IPS-20b (cell line): ENCODE measurements at regions not wholly inside any gene's neighbourhood (a gene's known extent, or its start where the extent isn't known, plus 50 kb on each side); places are given as distances from the start of the nearest gene placed in this dataset.
"Not testable (repeated sequence)": the region's sequence is repeated elsewhere in the genome, so short reads cannot be mapped to it uniquely, and the experiment has no call there.

Source experiments
- H3K27ac ChIP-seq: one replicate; pipeline ENCODE4 v1.5.1; 2013; ENCODE audit warnings: low read length
- H3K27me3 ChIP-seq: 2 replicates; pipeline ENCODE4 v1.6.1; 2013; ENCODE audit warnings: mild to moderate bottlenecking, low read length, inconsistent platforms; ENCODE audit not compliant: insufficient read depth
- H3K36me3 ChIP-seq: 2 replicates; pipeline ENCODE4 v1.6.1; 2013; ENCODE audit warnings: low read depth, mild to moderate bottlenecking, inconsistent platforms, low read length, moderate library complexity; ENCODE audit not compliant: insufficient read depth
- H3K4me1 ChIP-seq: 2 replicates; pipeline ENCODE4 v1.6.1; 2013; ENCODE audit warnings: mild to moderate bottlenecking, control low read depth, inconsistent platforms, low read length, moderate library complexity; ENCODE audit not compliant: insufficient read depth
- H3K4me3 ChIP-seq: 2 replicates; pipeline ENCODE4 v1.5.1; 2013; ENCODE audit warnings: mild to moderate bottlenecking, low read length, inconsistent platforms
- H3K9ac ChIP-seq: 2 replicates; pipeline ENCODE4 v1.6.1; 2013; ENCODE audit warnings: low read depth, mild to moderate bottlenecking, inconsistent platforms, low read length, moderate library complexity
- H3K9me3 ChIP-seq: 2 replicates; pipeline ENCODE4 v1.6.1; 2013; ENCODE audit warnings: mild to moderate bottlenecking, low read depth, low read length, inconsistent platforms; ENCODE audit not compliant: insufficient read depth

- no peak overlapping the region for H3K27ac ChIP-seq
- H3K27me3 ChIP-seq: no peaks in the 10 kb centered on the region
- H3K4me3 ChIP-seq: no peak overlapping the region
- peaks cover 12% of the 10 kb centered on the region; the same call in 1 of the 2 replicates for H3K9me3 ChIP-seq
- H3K4me1 ChIP-seq: no peaks in the 10 kb centered on the region
- no peak overlapping the region for H3K9ac ChIP-seq
- no peaks in the 10 kb centered on the region for H3K36me3 ChIP-seq
Observed at GRCh38 chrY:11069271-11069670, 1541.6 kb downstream of the TSPY10 start.

GRCh38 chrY:11070250-11071113 lies 1542.8 kb downstream of the TSPY10 start:
- H3K4me1 ChIP-seq: no peaks in the 10 kb centered on the region
- no peak overlapping the region for H3K4me3 ChIP-seq
- no peaks in the 10 kb centered on the region for H3K27me3 ChIP-seq
- H3K9me3 ChIP-seq: peaks cover 4% of the 10 kb centered on the region; the same call in 1 of the 2 replicates
- no peaks in the 10 kb centered on the region for H3K36me3 ChIP-seq
- no peak overlapping the region for H3K9ac ChIP-seq
- no peak overlapping the region for H3K27ac ChIP-seq

- H3K36me3 ChIP-seq, H3K9ac ChIP-seq, H3K27me3 ChIP-seq, H3K4me1 ChIP-seq, H3K27ac ChIP-seq, H3K4me3 ChIP-seq: not testable (repeated sequence)
- H3K9me3 ChIP-seq: peaks cover 10% of the 10 kb centered on the region; the same call in 1 of the 2 replicates
Observed at GRCh38 chrY:11085801-11086200, 1558.1 kb downstream of the TSPY10 start.

- not testable (repeated sequence) for H3K9ac ChIP-seq, H3K36me3 ChIP-seq, H3K4me1 ChIP-seq, H3K27ac ChIP-seq, H3K27me3 ChIP-seq, H3K4me3 ChIP-seq, H3K9me3 ChIP-seq
Observed at GRCh38 chrY:11097498-11097897, 1569.8 kb downstream of the TSPY10 start.

- not testable (repeated sequence) for H3K36me3 ChIP-seq, H3K4me1 ChIP-seq, H3K9ac ChIP-seq, H3K27ac ChIP-seq, H3K4me3 ChIP-seq, H3K9me3 ChIP-seq, H3K27me3 ChIP-seq
Observed at GRCh38 chrY:11098419-11098818, 1570.7 kb downstream of the TSPY10 start.

GRCh38 chrY:11099004-11099403 lies 1571.3 kb downstream of the TSPY10 start:
- Histone ChIP-seq H3K27me3 (no peaks in the 10 kb centered on the region), H3K4me3 (no peak overlapping the region), H3K36me3 (no peaks in the 10 kb centered on the region), H3K9me3 (peaks cover 8% of the 10 kb centered on the region), H3K4me1 (no peaks in the 10 kb centered on the region), H3K9ac (no peak overlapping the region), H3K27ac (no peak overlapping the region)

- H3K36me3 ChIP-seq, H3K9ac ChIP-seq, H3K9me3 ChIP-seq, H3K27me3 ChIP-seq, H3K27ac ChIP-seq, H3K4me3 ChIP-seq, H3K4me1 ChIP-seq: not testable (repeated sequence)
Observed at GRCh38 chrY:11100472-11100871, 1572.8 kb downstream of the TSPY10 start.

- H3K27me3 ChIP-seq, H3K36me3 ChIP-seq, H3K9ac ChIP-seq, H3K4me3 ChIP-seq, H3K27ac ChIP-seq, H3K4me1 ChIP-seq: not testable (repeated sequence)
- H3K9me3 ChIP-seq: peaks cover 15% of the 10 kb centered on the region
Observed at GRCh38 chrY:11102987-11103386, 1575.3 kb downstream of the TSPY10 start.

GRCh38 chrY:11107127-11107918 lies 1579.6 kb downstream of the TSPY10 start:
- H3K9ac ChIP-seq, H3K36me3 ChIP-seq, H3K4me3 ChIP-seq, H3K4me1 ChIP-seq, H3K27ac ChIP-seq, H3K27me3 ChIP-seq: not testable (repeated sequence)
- peaks cover 39% of the 10 kb centered on the region for H3K9me3 ChIP-seq

GRCh38 chrY:11151724-11152123 lies 1549.3 kb upstream of the USP9Y start:
- not testable (repeated sequence) for H3K4me1 ChIP-seq, H3K9me3 ChIP-seq, H3K36me3 ChIP-seq, H3K4me3 ChIP-seq, H3K27me3 ChIP-seq, H3K27ac ChIP-seq, H3K9ac ChIP-seq

- not testable (repeated sequence) for H3K4me3 ChIP-seq, H3K27ac ChIP-seq, H3K36me3 ChIP-seq, H3K9ac ChIP-seq, H3K27me3 ChIP-seq, H3K4me1 ChIP-seq, H3K9me3 ChIP-seq
Observed at GRCh38 chrY:11156100-11156499, 1544.9 kb upstream of the USP9Y start.

- not testable (repeated sequence) for H3K4me3 ChIP-seq, H3K9me3 ChIP-seq, H3K36me3 ChIP-seq, H3K27ac ChIP-seq, H3K27me3 ChIP-seq, H3K9ac ChIP-seq, H3K4me1 ChIP-seq
Observed at GRCh38 chrY:11156846-11157245, 1544.2 kb upstream of the USP9Y start.
